Lung (tissue), 11 donors: ENCODE measurements at regions not wholly inside any gene's neighbourhood (a gene's known extent, or its start where the extent isn't known, plus 50 kb on each side); places are given as distances from the start of the nearest gene placed in this dataset.

Experiments used
- ATAC-seq: fragments of 200-7000 bp; cut with Tn5 transposase; one replicate; pipeline ENCODE4 v1.9.1; 2020; ENCODE audit warnings: moderate number of reproducible peaks; ENCODE audit not compliant: insufficient read depth, low FRiP score
- DNase-seq, 3 donors: peaks; one replicate each; pipeline ENCODE4 v3.0.0-alpha.2; 2013 to 2017
- H3K27ac ChIP-seq, 2 donors: one replicate each; pipeline ENCODE4 v1.5.1; 2013; ENCODE audit warnings: mild to moderate bottlenecking in 2 of 2, moderate library complexity in 2 of 2, control low read depth in 1 of 2, inconsistent platforms in 1 of 2, low read depth in 1 of 2, low read length in 1 of 2
- H3K27me3 ChIP-seq, 3 donors: one replicate each; pipeline ENCODE4 v1.5.1; 2013; ENCODE audit warnings: low read length in 2 of 3; ENCODE audit not compliant: control insufficient read depth in 3 of 3, insufficient read depth in 3 of 3
- H3K36me3 ChIP-seq, 4 donors: one replicate each; pipeline ENCODE4 v1.5.1; 2013; ENCODE audit warnings: low read length in 4 of 4, mild to moderate bottlenecking in 1 of 4, moderate library complexity in 1 of 4; ENCODE audit not compliant: control insufficient read depth in 4 of 4, insufficient read depth in 4 of 4
- H3K4me1 ChIP-seq, 5 donors: one replicate each; pipeline ENCODE4 v1.5.1; 2013; ENCODE audit warnings: low read length in 5 of 5, mild to moderate bottlenecking in 2 of 5, moderate library complexity in 1 of 5; ENCODE audit not compliant: control insufficient read depth in 5 of 5, insufficient read depth in 5 of 5
- H3K4me3 ChIP-seq: one replicate; pipeline ENCODE4 v1.5.1; 2013; ENCODE audit warnings: mild to moderate bottlenecking, control low read depth, moderate library complexity
- H3K9ac ChIP-seq, 2 donors: one replicate each; pipeline ENCODE4 v1.5.1; 2013; ENCODE audit warnings: low read length in 2 of 2, control low read depth in 1 of 2; ENCODE audit not compliant: insufficient read depth in 1 of 2
- H3K9me3 ChIP-seq, 4 donors: one replicate each; pipeline ENCODE4 v1.5.1; 2013; ENCODE audit warnings: low read length in 3 of 4, mild to moderate bottlenecking in 1 of 4, moderate library complexity in 1 of 4; ENCODE audit not compliant: control insufficient read depth in 4 of 4, insufficient read depth in 3 of 4
- WGBS, 2 donors: extraction: QIAGEN DNeasy Blood & Tissue Kit; methylation state at CpG; one replicate each; pipeline ENCODE4 v1.1.7; 2013; 5-methylcytosine and 5-hydroxymethylcytosine counted together
- TF ChIP-seq, protein P1 (sequence below): IDR thresholded peaks from 2 replicates; pipeline ENCODE4 v1.5.1; 2012; ENCODE audit warnings: mild to moderate bottlenecking; ENCODE audit errors: control extremely low read depth, extremely low read depth
- donor health status: control.
- donor health status: control.
- donor health status: Bipolar disorder and iron deficiency.
- donor health status: healthy.
- donor health status: DM: yes; HTN: yes; CAD: no.

DNA sequence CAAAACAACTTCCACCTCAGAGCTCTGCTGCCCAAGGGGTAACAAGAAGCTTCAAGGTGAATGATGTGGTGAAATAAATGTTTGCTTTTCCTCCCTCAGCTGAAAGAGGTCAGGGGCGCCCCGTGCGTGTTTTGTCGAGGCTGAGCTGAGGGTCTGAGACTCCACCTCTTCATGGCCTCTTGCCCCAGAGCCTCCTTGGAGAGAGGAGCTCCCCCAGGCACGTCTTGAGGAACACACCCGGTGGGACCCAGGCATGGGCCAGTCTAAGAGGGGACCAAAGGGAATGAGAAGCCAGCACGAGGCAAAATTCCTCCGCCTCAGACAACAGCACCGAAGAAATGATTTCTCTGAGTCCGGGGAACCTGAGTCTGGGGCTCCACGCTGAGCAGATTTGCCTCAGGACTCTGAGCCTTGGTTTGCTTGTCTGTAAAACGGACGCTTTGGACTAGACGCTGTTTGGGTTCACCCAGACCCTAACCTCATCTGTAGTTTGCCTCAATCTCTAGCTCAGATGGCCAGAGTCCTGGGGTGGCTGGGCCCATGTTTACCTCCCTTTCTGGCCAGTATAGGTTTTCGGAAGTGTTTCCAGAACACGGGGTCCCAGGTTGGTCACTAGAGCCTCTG, 56.4 kb upstream of the ODC1 start:
- Histone ChIP-seq H3K27me3 (no peaks in the 10 kb centered on the region), H3K4me1 (peaks cover 0 to 8% (median 0%) of the 10 kb centered on the region in 5 donors), H3K36me3 (no peaks in the 10 kb centered on the region), H3K4me3 (no peak overlapping the region), H3K9ac (no peak overlapping the region), H3K27ac (no peak overlapping the region), H3K9me3 (no peaks in the 10 kb centered on the region)
- TF ChIP-seq, protein P1, sequence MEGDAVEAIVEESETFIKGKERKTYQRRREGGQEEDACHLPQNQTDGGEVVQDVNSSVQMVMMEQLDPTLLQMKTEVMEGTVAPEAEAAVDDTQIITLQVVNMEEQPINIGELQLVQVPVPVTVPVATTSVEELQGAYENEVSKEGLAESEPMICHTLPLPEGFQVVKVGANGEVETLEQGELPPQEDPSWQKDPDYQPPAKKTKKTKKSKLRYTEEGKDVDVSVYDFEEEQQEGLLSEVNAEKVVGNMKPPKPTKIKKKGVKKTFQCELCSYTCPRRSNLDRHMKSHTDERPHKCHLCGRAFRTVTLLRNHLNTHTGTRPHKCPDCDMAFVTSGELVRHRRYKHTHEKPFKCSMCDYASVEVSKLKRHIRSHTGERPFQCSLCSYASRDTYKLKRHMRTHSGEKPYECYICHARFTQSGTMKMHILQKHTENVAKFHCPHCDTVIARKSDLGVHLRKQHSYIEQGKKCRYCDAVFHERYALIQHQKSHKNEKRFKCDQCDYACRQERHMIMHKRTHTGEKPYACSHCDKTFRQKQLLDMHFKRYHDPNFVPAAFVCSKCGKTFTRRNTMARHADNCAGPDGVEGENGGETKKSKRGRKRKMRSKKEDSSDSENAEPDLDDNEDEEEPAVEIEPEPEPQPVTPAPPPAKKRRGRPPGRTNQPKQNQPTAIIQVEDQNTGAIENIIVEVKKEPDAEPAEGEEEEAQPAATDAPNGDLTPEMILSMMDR = no peak
- 87 to 91% methylated on average over 16 of the region's 16 CpGs for WGBS, 2 donors
- ATAC-seq = no peak
- DNase-seq = no peak

- Histone ChIP-seq H3K9me3 (no peaks in the 10 kb centered on the region), H3K4me1 (peaks cover 0 to 11% (median 0%) of the 10 kb centered on the region in 5 donors), H3K9ac (no peak overlapping the region), H3K27me3 (no peaks in the 10 kb centered on the region), H3K4me3 (no peak overlapping the region), H3K36me3 (no peaks in the 10 kb centered on the region), H3K27ac (no peak overlapping the region)
- 85 to 93% methylated on average over 3 of the region's 3 CpGs for WGBS, 2 donors
- TF ChIP-seq, protein P1 = no peak
- ATAC-seq (no peak), DNase-seq (no peak)
Observed at GRCh38 chr2:10502803-10503107, 54.6 kb upstream of the ODC1 start.

- no peaks in the 10 kb centered on the region for H3K36me3 ChIP-seq
- peaks cover 0 to 11% (median 0%) of the 10 kb centered on the region in 5 donors for H3K4me1 ChIP-seq
- H3K4me3 ChIP-seq = no peak overlapping the region
- ATAC-seq = no peak
- H3K9me3 ChIP-seq = no peaks in the 10 kb centered on the region
- no peak overlapping the region for H3K27ac ChIP-seq
- DNase-seq = no peak
- H3K27me3 ChIP-seq = no peaks in the 10 kb centered on the region
- 92 to 95% methylated on average over 20 of the region's 20 CpGs for WGBS, 2 donors
- no peak overlapping the region for H3K9ac ChIP-seq
- TF ChIP-seq, protein P1 = no peak
Observed at GRCh38 chr2:10501980-10502802, 54.1 kb upstream of the ODC1 start.
